GM23338 (cell line): ENCODE measurements at regions not wholly inside any gene's neighbourhood (a gene's known extent, or its start where the extent isn't known, plus 50 kb on each side); places are given as distances from the start of the nearest gene placed in this dataset.

Source experiments
- CREB1 ChIP-seq: fragments of 250-450 bp; sonication (Bioruptor Pico); IDR thresholded peaks from 2 replicates; pipeline ENCODE4 v1.5.0; 2020; ENCODE audit warnings: low read depth, mild to moderate bottlenecking, moderate library complexity
- EZH2 ChIP-seq: fragments of 200-600 bp; sonication (generic); IDR thresholded peaks from one replicate; pipeline ENCODE4 v1.8.0; 2017; ENCODE audit warnings: antibody characterized with exemption, mild to moderate bottlenecking, low read depth; ENCODE audit not compliant: unreplicated experiment
- EZH2phosphoT487 ChIP-seq: fragments of 200-600 bp; sonication (generic); IDR thresholded peaks from one replicate; pipeline ENCODE4 v1.8.1; 2018; ENCODE audit warnings: antibody characterized with exemption; ENCODE audit not compliant: unreplicated experiment
- JUNB ChIP-seq: IDR thresholded peaks from one replicate; pipeline ENCODE4 v1.6.1; 2016; ENCODE audit warnings: antibody characterized with exemption; ENCODE audit not compliant: unreplicated experiment
- POLR2AphosphoS5 ChIP-seq: IDR thresholded peaks from 2 replicates; pipeline ENCODE4 v1.6.1; 2016; ENCODE audit warnings: antibody characterized with exemption, low read depth
- REST ChIP-seq: IDR thresholded peaks from one replicate; pipeline ENCODE4 v1.6.1; 2018; ENCODE audit warnings: antibody characterized with exemption; ENCODE audit not compliant: unreplicated experiment
- TF ChIP-seq, protein P1 (sequence below), 2 experiments: fragments of 200-600 bp in 1 of 2; sonication (generic) in 1 of 2; conservative IDR thresholded peaks; 2 replicates each; pipeline versions ENCODE4 v1.5.1 to v1.6.1; 2016 to 2017; ENCODE audit warnings: antibody characterized with exemption in 2 of 2, low read depth in 2 of 2, mild to moderate bottlenecking in 2 of 2, moderate library complexity in 1 of 2

GRCh38 chr2:194999771-195000170, 657.3 kb upstream of the SLC39A10 start:
- TF ChIP-seq, protein P1, sequence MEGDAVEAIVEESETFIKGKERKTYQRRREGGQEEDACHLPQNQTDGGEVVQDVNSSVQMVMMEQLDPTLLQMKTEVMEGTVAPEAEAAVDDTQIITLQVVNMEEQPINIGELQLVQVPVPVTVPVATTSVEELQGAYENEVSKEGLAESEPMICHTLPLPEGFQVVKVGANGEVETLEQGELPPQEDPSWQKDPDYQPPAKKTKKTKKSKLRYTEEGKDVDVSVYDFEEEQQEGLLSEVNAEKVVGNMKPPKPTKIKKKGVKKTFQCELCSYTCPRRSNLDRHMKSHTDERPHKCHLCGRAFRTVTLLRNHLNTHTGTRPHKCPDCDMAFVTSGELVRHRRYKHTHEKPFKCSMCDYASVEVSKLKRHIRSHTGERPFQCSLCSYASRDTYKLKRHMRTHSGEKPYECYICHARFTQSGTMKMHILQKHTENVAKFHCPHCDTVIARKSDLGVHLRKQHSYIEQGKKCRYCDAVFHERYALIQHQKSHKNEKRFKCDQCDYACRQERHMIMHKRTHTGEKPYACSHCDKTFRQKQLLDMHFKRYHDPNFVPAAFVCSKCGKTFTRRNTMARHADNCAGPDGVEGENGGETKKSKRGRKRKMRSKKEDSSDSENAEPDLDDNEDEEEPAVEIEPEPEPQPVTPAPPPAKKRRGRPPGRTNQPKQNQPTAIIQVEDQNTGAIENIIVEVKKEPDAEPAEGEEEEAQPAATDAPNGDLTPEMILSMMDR (conservative IDR thresholded peaks at IDR 0.05; ENCODE audit: low read depth in 2 of 2), result no peak
- TF ChIP-seq JUNB, result no peak
- no peak for TF ChIP-seq REST
- TF ChIP-seq CREB1 (CRISPR knock-in tag), result no peak
- TF ChIP-seq EZH2phosphoT487, result no peak
- no peak for TF ChIP-seq POLR2AphosphoS5
- no peak for TF ChIP-seq EZH2
